DND-41 (cell line): ENCODE measurements at regions not wholly inside any gene's neighbourhood (a gene's known extent, or its start where the extent isn't known, plus 50 kb on each side); places are given as distances from the start of the nearest gene placed in this dataset.

ENCODE experiments used
- CTCF ChIP-seq: IDR thresholded peaks from 2 replicates; pipeline ENCODE4 v1.5.1; 2012; ENCODE audit warnings: borderline replicate concordance, low read length, moderate library complexity, mild to moderate bottlenecking; ENCODE audit not compliant: poor library complexity, severe bottlenecking; ENCODE audit errors: extremely low read depth
- EZH2 ChIP-seq: IDR thresholded peaks from 3 replicates; pipeline ENCODE4 v1.6.1; 2012; ENCODE audit warnings: borderline replicate concordance, low read depth, mild to moderate bottlenecking, moderate library complexity, low read length, inconsistent platforms; ENCODE audit not compliant: severe bottlenecking

GRCh38 chr4:14943749-14944148 lies 58.5 kb upstream of the CPEB2 start:
- TF ChIP-seq CTCF (no peak), EZH2 (no peak)
